ENCODE measurements at regions not wholly inside any gene's neighbourhood (a gene's known extent, or its start where the extent isn't known, plus 50 kb on each side); places are given as distances from the start of the nearest gene placed in this dataset.

DNA sequence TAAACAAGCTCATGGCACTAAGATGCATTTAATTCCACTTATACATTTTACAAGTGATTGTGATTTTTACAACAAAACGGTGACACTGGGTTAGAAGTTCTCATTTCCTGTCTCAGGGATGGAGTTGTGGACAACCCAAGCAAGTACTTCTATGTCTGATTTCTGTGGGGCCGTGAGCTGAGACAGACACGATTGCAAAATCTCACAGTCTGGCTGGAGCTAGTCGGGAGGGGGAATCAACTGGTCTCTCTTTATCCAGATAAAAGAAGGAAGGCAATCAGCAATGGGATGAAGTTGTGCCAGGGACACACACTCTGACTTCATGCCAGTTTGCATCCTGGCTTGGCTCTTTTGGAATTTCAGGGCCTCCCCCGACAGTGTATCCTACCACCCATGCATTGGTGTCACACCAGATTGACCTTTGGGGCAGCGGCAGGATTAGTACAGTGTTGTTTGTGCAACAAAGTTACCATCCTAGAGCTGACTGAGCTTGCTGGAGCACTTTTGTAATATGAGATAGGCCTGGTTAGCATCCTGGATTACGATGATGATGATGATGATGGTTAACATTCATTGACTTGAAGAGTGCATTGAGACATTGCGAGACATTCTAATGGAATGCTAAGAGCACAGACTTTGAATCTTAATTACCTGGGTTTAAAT lies 98.8 kb downstream of the CTAGE1 start:
- Histone ChIP-seq H3K4me1 (ENCODE audit: control insufficient read depth in 2 of 2, insufficient read depth in 1 of 2, low read depth in 1 of 2, low read length in 2 of 2) (peaks cover 0 to 13% of the 10 kb centered on the region in 2 donors), H3K27ac (replicated peaks; ENCODE audit: low read length) (no peak overlapping the region)

DNA sequence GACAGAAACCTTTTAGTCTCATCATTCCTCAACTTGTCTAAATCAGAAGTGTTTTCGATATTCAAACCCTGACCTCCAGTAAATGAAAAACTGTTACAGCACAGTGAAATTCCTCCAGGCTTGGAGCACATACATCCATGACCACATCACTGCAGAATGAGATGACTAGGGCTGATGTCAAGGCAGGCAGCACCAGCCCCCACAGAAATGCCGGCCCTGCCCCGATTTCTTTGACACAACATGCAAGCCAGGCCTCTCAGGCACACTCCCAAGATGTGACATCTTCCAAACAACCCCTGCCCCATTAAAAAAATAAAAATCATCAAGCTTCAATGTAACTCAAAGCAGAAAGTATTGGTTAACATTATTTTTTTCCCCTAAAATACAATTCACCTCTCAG lies 103.3 kb downstream of the CTAGE1 start:
- Histone ChIP-seq H2BK120ac (ENCODE audit: low read depth, low read length) (no peak overlapping the region), H3K4me3 (ENCODE audit: low read length in 2 of 2) (no peak overlapping the region), H3K4me1 (ENCODE audit: control insufficient read depth in 2 of 2, insufficient read depth in 1 of 2, low read depth in 1 of 2, low read length in 2 of 2) (peaks cover 0 to 3% of the 10 kb centered on the region in 2 donors), H3K4ac (ENCODE audit: low read length) (no peak overlapping the region), H4K8ac (ENCODE audit: low read depth, low read length) (no peak overlapping the region), H3K18ac (ENCODE audit: low read length) (no peak overlapping the region), H2BK5ac (ENCODE audit: low read length) (no peak overlapping the region), H3K9me3 (replicated peaks in 1 of 2; ENCODE audit: control insufficient read depth in 2 of 2, insufficient read depth in 1 of 2, low read depth in 1 of 2, low read length in 2 of 2) (no peaks in the 10 kb centered on the region), H2AK5ac (ENCODE audit: low read depth, low read length) (no peak overlapping the region), H3K36me3 (replicated peaks in 1 of 2; ENCODE audit: control insufficient read depth in 2 of 2, insufficient read depth in 2 of 2, low read length in 2 of 2) (no peaks in the 10 kb centered on the region), H3K4me2 (ENCODE audit: insufficient read depth, low read length, poor library complexity, severe bottlenecking) (no peak overlapping the region), H2BK12ac (ENCODE audit: low read length) (no peak overlapping the region), H3K27me3 (ENCODE audit: control insufficient read depth in 3 of 3, insufficient read depth in 3 of 3, low read depth in 1 of 3, low read length in 3 of 3) (no peaks in the 10 kb centered on the region), H3K27ac (replicated peaks; ENCODE audit: low read length) (no peak overlapping the region), H4K91ac (ENCODE audit: low read depth, low read length, poor library complexity) (no peak overlapping the region), H3K14ac (ENCODE audit: low read length) (no peak overlapping the region), H3K79me1 (ENCODE audit: low read depth, low read length) (no peaks in the 10 kb centered on the region), H3K23ac (ENCODE audit: low read depth, low read length, poor library complexity) (no peak overlapping the region), H2BK15ac (ENCODE audit: low read length) (no peak overlapping the region), H3K9ac (ENCODE audit: low read depth, low read length, poor library complexity) (no peak overlapping the region), H2AFZ (ENCODE audit: low read length) (no peak overlapping the region)
- DNase-seq (ENCODE audit: low spot score) = no peak
- no CpG with 5 or more reads among the region's 3 CpGs for WGBS, 2 donors (ENCODE audit: extremely low coverage in 2 of 2, insufficient read length in 2 of 2, insufficient replicate concordance in 1 of 2)

More for the DNA sequence above, 98.8 kb downstream of the CTAGE1 start:
- H3K79me1 ChIP-seq (ENCODE audit: low read depth, low read length) = no peaks in the 10 kb centered on the region
- H3K4ac ChIP-seq (ENCODE audit: low read length) = no peak overlapping the region
- H4K91ac ChIP-seq (ENCODE audit: low read depth, low read length, poor library complexity) = no peak overlapping the region
- no peak overlapping the region for H3K18ac ChIP-seq (ENCODE audit: low read length)
- H2BK12ac ChIP-seq (ENCODE audit: low read length) = no peak overlapping the region
- no peak overlapping the region for H4K8ac ChIP-seq (ENCODE audit: low read depth, low read length)
- H3K9me3 ChIP-seq (replicated peaks in 1 of 2; ENCODE audit: control insufficient read depth in 2 of 2, insufficient read depth in 1 of 2, low read depth in 1 of 2, low read length in 2 of 2) = no peaks in the 10 kb centered on the region
- H3K4me2 ChIP-seq (ENCODE audit: insufficient read depth, low read length, poor library complexity, severe bottlenecking) = no peak overlapping the region
- no peak overlapping the region for H3K9ac ChIP-seq (ENCODE audit: low read depth, low read length, poor library complexity)
- DNase-seq (ENCODE audit: low spot score) = no peak
- H3K27me3 ChIP-seq (ENCODE audit: control insufficient read depth in 3 of 3, insufficient read depth in 3 of 3, low read depth in 1 of 3, low read length in 3 of 3) = peaks cover 0 to 6% (median 0%) of the 10 kb centered on the region in 3 experiments
- H3K14ac ChIP-seq (ENCODE audit: low read length) = no peak overlapping the region
- H2BK5ac ChIP-seq (ENCODE audit: low read length) = no peak overlapping the region
- no peaks in the 10 kb centered on the region for H3K36me3 ChIP-seq (replicated peaks in 1 of 2; ENCODE audit: control insufficient read depth in 2 of 2, insufficient read depth in 2 of 2, low read length in 2 of 2)
- no peak overlapping the region for H3K4me3 ChIP-seq (ENCODE audit: low read length in 2 of 2)
- no peak overlapping the region for H2BK15ac ChIP-seq (ENCODE audit: low read length)
- no CpG with 5 or more reads among the region's 8 CpGs for WGBS, 2 donors (ENCODE audit: extremely low coverage in 2 of 2, insufficient read length in 2 of 2, insufficient replicate concordance in 1 of 2)
- no peak overlapping the region for H2AK5ac ChIP-seq (ENCODE audit: low read depth, low read length)
- H2AFZ ChIP-seq (ENCODE audit: low read length) = no peak overlapping the region
- H3K23ac ChIP-seq (ENCODE audit: low read depth, low read length, poor library complexity) = no peak overlapping the region
- no peak overlapping the region for H2BK120ac ChIP-seq (ENCODE audit: low read depth, low read length)

DNA sequence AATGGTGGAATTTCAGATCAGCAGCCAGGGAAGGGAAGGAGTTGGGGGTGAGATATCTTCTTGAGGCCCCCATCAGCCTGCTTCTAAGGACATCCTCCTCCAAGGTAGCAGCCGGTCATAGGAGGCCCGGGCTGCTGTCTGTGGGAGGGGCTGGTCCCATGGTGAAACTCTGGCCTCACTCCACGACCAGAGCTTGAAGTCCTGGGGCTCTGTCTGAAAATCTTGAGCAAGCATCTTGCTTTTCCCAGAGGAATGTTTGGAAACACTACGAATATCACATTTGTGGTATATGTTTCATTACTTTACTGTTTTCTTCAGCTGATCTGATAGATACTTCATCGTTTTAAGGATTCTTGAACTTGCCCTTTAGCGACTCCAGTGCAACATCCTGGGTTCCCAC lies 103.7 kb downstream of the CTAGE1 start:
- no peak overlapping the region for H2BK120ac ChIP-seq (ENCODE audit: low read depth, low read length)
- no peaks in the 10 kb centered on the region for H3K27me3 ChIP-seq (ENCODE audit: control insufficient read depth in 3 of 3, insufficient read depth in 3 of 3, low read depth in 1 of 3, low read length in 3 of 3)
- H2BK12ac ChIP-seq (ENCODE audit: low read length) = no peak overlapping the region
- H3K14ac ChIP-seq (ENCODE audit: low read length) = no peak overlapping the region
- no peak overlapping the region for H3K4ac ChIP-seq (ENCODE audit: low read length)
- H3K36me3 ChIP-seq (replicated peaks in 1 of 2; ENCODE audit: control insufficient read depth in 2 of 2, insufficient read depth in 2 of 2, low read length in 2 of 2) = no peaks in the 10 kb centered on the region
- H3K23ac ChIP-seq (ENCODE audit: low read depth, low read length, poor library complexity) = no peak overlapping the region
- H3K27ac ChIP-seq (replicated peaks; ENCODE audit: low read length) = no peak overlapping the region
- no peak overlapping the region for H3K18ac ChIP-seq (ENCODE audit: low read length)
- no peak overlapping the region for H2BK15ac ChIP-seq (ENCODE audit: low read length)
- no peaks in the 10 kb centered on the region for H3K79me1 ChIP-seq (ENCODE audit: low read depth, low read length)
- no peak overlapping the region for H3K4me3 ChIP-seq (ENCODE audit: low read length in 2 of 2)
- no peak for DNase-seq (ENCODE audit: low spot score)
- H2BK5ac ChIP-seq (ENCODE audit: low read length) = no peak overlapping the region
- no peak overlapping the region for H3K9ac ChIP-seq (ENCODE audit: low read depth, low read length, poor library complexity)
- peaks cover 0 to 2% of the 10 kb centered on the region in 2 donors for H3K4me1 ChIP-seq (ENCODE audit: control insufficient read depth in 2 of 2, insufficient read depth in 1 of 2, low read depth in 1 of 2, low read length in 2 of 2)
- H4K91ac ChIP-seq (ENCODE audit: low read depth, low read length, poor library complexity) = no peak overlapping the region
- H4K8ac ChIP-seq (ENCODE audit: low read depth, low read length) = no peak overlapping the region
- H3K4me2 ChIP-seq (ENCODE audit: insufficient read depth, low read length, poor library complexity, severe bottlenecking) = no peak overlapping the region
- WGBS, 2 donors (ENCODE audit: extremely low coverage in 2 of 2, insufficient read length in 2 of 2, insufficient replicate concordance in 1 of 2) = no CpG with 5 or more reads among the region's 6 CpGs
- H3K9me3 ChIP-seq (replicated peaks in 1 of 2; ENCODE audit: control insufficient read depth in 2 of 2, insufficient read depth in 1 of 2, low read depth in 1 of 2, low read length in 2 of 2) = no peaks in the 10 kb centered on the region
- H2AK5ac ChIP-seq (ENCODE audit: low read depth, low read length) = no peak overlapping the region
- H2AFZ ChIP-seq (ENCODE audit: low read length) = no peak overlapping the region

DNA sequence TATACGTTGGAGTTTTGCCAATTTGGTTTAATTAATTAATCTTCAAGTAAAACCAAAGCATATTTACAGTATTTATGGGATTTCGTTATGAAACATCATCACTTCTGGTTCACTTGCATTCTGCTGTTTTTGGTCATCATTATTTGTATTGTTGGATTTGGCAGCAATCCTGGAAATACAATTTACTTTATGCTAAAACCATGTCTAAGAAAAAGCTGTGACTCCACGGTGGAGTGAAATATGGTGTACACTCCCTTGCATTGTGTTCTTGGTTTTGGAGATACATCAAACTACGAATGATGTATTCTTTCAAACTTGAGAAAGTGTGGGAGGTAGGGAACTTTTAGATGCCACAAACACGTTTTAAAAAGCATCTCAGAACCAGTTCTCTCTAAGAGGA lies 106.4 kb downstream of the CTAGE1 start:
- Histone ChIP-seq H3K14ac (ENCODE audit: low read length) (no peak overlapping the region), H3K79me1 (ENCODE audit: low read depth, low read length) (no peaks in the 10 kb centered on the region), H3K18ac (ENCODE audit: low read length) (no peak overlapping the region), H3K4me3 (ENCODE audit: low read length in 2 of 2) (no peak overlapping the region), H2AK5ac (ENCODE audit: low read depth, low read length) (no peak overlapping the region), H3K27ac (replicated peaks; ENCODE audit: low read length) (no peak overlapping the region), H3K4me2 (ENCODE audit: insufficient read depth, low read length, poor library complexity, severe bottlenecking) (no peak overlapping the region), H2BK5ac (ENCODE audit: low read length) (no peak overlapping the region), H2BK15ac (ENCODE audit: low read length) (no peak overlapping the region), H4K8ac (ENCODE audit: low read depth, low read length) (no peak overlapping the region), H3K36me3 (replicated peaks in 1 of 2; ENCODE audit: control insufficient read depth in 2 of 2, insufficient read depth in 2 of 2, low read length in 2 of 2) (no peaks in the 10 kb centered on the region), H3K9ac (ENCODE audit: low read depth, low read length, poor library complexity) (no peak overlapping the region), H2AFZ (ENCODE audit: low read length) (no peak overlapping the region), H4K91ac (ENCODE audit: low read depth, low read length, poor library complexity) (no peak overlapping the region), H3K9me3 (replicated peaks in 1 of 2; ENCODE audit: control insufficient read depth in 2 of 2, insufficient read depth in 1 of 2, low read depth in 1 of 2, low read length in 2 of 2) (no peaks in the 10 kb centered on the region), H3K27me3 (ENCODE audit: control insufficient read depth in 3 of 3, insufficient read depth in 3 of 3, low read depth in 1 of 3, low read length in 3 of 3) (no peaks in the 10 kb centered on the region), H2BK120ac (ENCODE audit: low read depth, low read length) (no peak overlapping the region), H3K4me1 (ENCODE audit: control insufficient read depth in 2 of 2, insufficient read depth in 1 of 2, low read depth in 1 of 2, low read length in 2 of 2) (no peaks in the 10 kb centered on the region), H3K4ac (ENCODE audit: low read length) (no peak overlapping the region), H3K23ac (ENCODE audit: low read depth, low read length, poor library complexity) (no peak overlapping the region), H2BK12ac (ENCODE audit: low read length) (no peak overlapping the region)
- WGBS, 2 donors (ENCODE audit: extremely low coverage in 2 of 2, insufficient read length in 2 of 2, insufficient replicate concordance in 1 of 2) = no CpG with 5 or more reads among the region's 5 CpGs
- DNase-seq (ENCODE audit: low spot score) = no peak
